Loucy (cell line): ENCODE measurements at regions not wholly inside any gene's neighbourhood (a gene's known extent, or its start where the extent isn't known, plus 50 kb on each side); places are given as distances from the start of the nearest gene placed in this dataset.

Experiments used
- EZH2phosphoT487 ChIP-seq: fragments of 200-600 bp; IDR thresholded peaks from 2 replicates; pipeline ENCODE4 v1.6.1; 2018; ENCODE audit warnings: antibody characterized with exemption, mild to moderate bottlenecking, moderate library complexity, borderline replicate concordance
- TF ChIP-seq, protein P1 (sequence below): fragments of 200-600 bp; sonication (generic); conservative IDR thresholded peaks from 2 replicates; pipeline ENCODE4 v1.5.1; 2014; ENCODE audit warnings: mild to moderate bottlenecking, antibody characterized with exemption, low read length

DNA sequence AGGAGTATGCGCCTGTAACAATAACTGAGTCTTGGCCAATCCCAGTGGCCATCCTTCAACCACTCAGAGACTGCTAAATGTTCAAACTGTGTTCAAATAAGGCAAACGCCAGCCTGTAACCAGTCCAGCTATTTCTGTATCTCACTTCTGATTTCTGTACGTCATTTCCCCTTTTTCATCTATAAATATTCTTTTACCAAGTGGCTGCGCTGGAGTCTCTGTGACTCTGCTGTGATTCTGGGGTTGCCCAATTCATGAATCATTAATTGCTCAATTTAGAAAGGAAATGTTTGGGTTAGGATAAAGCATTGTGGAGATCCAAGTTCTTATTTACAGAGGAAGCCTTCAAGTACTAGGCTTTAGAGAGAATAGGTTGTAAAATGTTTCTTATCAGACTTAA, 89.8 kb upstream of the UST start:
- TF ChIP-seq EZH2phosphoT487: no peak
- TF ChIP-seq, protein P1, sequence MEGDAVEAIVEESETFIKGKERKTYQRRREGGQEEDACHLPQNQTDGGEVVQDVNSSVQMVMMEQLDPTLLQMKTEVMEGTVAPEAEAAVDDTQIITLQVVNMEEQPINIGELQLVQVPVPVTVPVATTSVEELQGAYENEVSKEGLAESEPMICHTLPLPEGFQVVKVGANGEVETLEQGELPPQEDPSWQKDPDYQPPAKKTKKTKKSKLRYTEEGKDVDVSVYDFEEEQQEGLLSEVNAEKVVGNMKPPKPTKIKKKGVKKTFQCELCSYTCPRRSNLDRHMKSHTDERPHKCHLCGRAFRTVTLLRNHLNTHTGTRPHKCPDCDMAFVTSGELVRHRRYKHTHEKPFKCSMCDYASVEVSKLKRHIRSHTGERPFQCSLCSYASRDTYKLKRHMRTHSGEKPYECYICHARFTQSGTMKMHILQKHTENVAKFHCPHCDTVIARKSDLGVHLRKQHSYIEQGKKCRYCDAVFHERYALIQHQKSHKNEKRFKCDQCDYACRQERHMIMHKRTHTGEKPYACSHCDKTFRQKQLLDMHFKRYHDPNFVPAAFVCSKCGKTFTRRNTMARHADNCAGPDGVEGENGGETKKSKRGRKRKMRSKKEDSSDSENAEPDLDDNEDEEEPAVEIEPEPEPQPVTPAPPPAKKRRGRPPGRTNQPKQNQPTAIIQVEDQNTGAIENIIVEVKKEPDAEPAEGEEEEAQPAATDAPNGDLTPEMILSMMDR: no peak
